AG10803 (cell line): ENCODE measurements at regions not wholly inside any gene's neighbourhood (a gene's known extent, or its start where the extent isn't known, plus 50 kb on each side); places are given as distances from the start of the nearest gene placed in this dataset.

Source experiments
- DNase-seq: peaks from one replicate; pipeline ENCODE4 v3.0.0; 2010; ENCODE audit warnings: low read depth
- H3K4me3 ChIP-seq: 2 replicates; pipeline ENCODE4 v1.5.1; 2011; ENCODE audit warnings: mild to moderate bottlenecking, low read length, control low read depth
- CTCF ChIP-seq: conservative IDR thresholded peaks from 2 replicates; pipeline ENCODE4 v1.5.1; 2011; ENCODE audit warnings: mild to moderate bottlenecking, low read length, control low read depth, inconsistent platforms

DNA sequence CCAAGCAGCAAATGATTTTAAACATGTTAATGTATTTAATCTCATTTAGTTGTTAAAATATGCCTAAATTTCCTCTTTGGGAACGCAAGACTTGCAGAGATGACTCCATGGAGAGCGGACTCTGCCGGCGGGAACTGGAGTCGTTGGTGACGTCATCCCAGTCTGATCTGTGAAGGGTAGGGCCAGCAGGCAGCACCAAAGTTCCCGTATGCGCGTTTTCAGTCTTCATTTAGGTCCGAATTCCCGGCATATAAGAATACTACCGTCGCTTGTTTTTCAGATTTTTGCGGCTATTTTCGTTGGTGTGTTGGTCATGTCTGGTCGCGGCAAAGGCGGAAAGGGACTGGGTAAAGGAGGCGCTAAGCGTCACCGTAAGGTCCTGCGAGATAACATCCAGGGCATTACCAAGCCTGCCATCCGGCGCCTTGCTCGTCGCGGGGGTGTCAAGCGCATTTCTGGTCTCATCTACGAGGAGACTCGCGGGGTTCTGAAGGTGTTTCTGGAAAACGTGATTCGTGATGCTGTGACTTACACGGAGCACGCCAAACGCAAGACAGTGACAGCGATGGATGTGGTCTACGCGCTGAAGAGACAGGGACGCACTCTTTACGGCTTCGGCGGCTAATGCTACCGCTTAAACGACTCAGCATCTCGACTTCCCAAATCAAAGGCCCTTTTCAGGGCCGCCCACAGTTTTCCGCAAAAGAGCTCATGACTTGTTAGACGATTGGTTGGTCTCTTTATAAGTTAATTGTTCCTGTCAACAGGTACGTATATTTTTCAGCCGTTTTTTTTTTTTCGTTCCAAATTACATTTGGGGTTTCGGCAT lies 117.3 kb downstream of the HFE start:
- DNase-seq = peak; percentile 99
- peak; percentile 49 for TF ChIP-seq CTCF
- peak overlapping the region; percentile 81 for H3K4me3 ChIP-seq

DNA sequence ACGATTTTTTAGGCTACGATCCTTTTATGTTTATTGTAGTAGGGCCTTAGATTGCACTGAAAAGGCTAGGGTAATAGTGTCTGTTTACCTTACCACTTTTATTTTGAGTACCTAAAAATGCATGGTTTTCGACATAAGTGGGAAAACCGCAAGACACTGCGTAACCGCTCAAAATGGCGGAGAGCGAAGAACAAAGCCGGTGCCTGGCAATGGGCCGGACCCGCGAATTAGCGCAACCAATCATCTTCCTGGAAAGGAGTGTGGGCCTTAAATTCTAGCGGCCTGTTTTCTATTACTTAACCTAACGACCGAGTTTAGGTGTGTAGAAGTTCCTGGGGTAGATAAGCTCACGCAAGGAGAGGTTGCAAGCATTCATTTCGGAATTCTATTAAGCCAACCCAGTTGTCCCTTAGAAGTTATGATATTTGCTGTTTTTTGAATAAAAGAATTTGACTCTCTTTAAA lies 118.0 kb downstream of the HFE start:
- H3K4me3 ChIP-seq = peak overlapping the region; percentile 81
- TF ChIP-seq CTCF = no peak
- DNase-seq = peak; percentile 90

DNA sequence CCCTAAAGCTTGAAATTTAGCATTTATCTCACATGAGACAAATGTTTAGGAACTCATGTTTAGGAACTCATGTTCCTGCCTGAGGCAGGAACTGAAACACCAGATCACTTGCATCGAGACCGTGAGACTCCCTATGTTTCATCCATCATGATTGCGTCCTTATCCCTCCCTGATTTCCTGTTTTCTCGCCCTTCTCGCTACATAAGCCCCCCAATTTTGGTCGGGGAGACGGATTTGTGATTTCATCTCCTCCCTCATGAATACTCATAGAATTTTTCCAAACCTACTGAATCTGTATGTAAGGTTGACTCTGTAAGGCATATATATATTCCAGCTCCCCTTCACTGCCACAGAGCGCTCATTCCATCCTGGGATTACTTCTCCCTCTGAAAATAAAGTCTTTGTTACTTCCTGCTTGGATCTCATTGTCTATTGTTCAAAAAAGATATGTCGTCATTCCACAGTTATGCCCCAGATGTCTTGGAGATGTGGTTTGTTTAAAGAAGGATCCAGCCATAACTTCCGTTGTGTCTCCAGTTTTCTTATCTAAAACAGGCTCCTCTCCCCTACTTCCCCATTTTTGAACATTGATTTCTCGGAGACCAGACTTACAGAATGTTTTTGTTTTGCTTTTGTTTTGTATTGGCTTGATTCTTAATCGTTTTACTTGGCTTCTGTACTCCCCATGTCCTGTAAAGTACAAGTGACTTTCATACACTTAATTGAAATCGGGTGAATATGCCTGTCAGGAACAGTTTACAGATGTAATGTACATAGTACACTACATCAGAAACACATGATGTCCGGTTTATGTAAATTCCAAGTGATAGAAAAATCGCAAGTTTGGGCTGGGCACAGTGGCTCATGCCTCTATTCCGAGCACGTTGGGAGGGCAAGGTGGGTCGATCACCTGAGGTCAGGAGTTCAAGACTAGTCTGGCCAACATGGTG lies 118.7 kb downstream of the HFE start:
- peak; percentile 87 for DNase-seq

DNA sequence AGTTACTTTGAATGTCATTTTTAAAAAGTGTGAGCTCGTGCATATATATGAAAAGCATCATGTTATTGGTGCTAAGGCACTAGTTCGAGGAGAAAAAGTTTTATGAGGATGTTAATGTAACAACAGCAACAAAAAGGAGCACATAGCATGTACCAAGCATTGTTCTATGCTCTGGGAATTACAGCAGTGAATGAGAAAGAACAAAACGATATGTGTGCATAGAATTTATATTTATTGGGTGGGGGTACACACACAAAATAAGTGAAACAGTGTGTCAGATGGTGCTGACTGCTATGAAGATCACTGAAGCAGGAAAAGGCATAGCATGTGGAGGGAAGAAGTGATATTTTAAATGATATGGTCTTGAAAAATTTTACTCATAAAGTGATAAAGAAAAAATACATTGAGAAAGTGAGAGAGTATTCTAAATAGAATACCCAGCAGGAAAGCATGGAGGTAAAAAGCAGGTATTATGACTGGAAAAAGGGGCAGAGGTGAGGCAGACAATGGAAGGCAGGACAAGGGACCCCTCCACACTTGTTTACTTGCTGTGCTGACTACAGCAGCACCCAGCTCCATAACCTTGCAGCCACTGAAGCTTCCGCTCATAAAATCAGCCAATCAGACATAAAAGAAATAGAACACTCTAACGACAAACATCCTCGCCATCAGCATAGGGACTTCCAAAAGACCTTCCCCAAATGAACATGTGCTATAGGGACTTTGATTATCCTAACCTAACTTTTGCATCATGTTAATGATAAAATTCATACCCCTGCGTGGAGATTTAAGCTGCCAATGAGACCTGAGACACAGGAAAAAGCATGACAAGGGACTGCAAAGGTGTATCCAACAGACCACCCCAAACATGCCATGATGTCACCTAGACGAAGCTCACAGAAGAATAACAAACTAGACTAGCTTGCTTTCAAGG lies 119.9 kb downstream of the HFE start:
- DNase-seq = no peak
- no peak for TF ChIP-seq CTCF
- H3K4me3 ChIP-seq = no peak overlapping the region

More for the DNA sequence above, 118.7 kb downstream of the HFE start:
- TF ChIP-seq CTCF = no peak
- peak overlapping the region; percentile 81 for H3K4me3 ChIP-seq

- DNase-seq = no peak
Observed at GRCh38 chr6:26211963-26212362, 124.7 kb downstream of the HFE start.

More at GRCh38 chr6:26211963-26212362, 124.7 kb downstream of the HFE start:
- H3K4me3 ChIP-seq = no peak overlapping the region
- TF ChIP-seq CTCF = no peak
